Colon (tissue), 2 donors: ENCODE measurements at regions not wholly inside any gene's neighbourhood (a gene's known extent, or its start where the extent isn't known, plus 50 kb on each side); places are given as distances from the start of the nearest gene placed in this dataset.

ENCODE experiments used
- FAIRE-seq: peaks from 2 replicates; lab custom pipeline; 2012; peaks lifted over from hg19 to GRCh38; lab: Jason Lieb, UNC
- donor health status: control.
- donor health status: control.

- no peak for FAIRE-seq
These were observed 100.0 kb upstream of the PPP2R3A start for GRCh38 chr3:135865553-135865952.

GRCh38 chr3:135867911-135868310 lies 97.6 kb upstream of the PPP2R3A start:
- no peak for FAIRE-seq

- no peak for FAIRE-seq
These were observed 96.7 kb upstream of the PPP2R3A start for GRCh38 chr3:135868801-135869200.

GRCh38 chr3:135869439-135870105 lies 96.0 kb upstream of the PPP2R3A start:
- no peak for FAIRE-seq

- no peak for FAIRE-seq
These were observed 94.2 kb upstream of the PPP2R3A start for GRCh38 chr3:135871311-135871710.

- no peak for FAIRE-seq
These were observed 91.5 kb upstream of the PPP2R3A start for GRCh38 chr3:135874035-135874434.

GRCh38 chr3:135878501-135878900 lies 87.0 kb upstream of the PPP2R3A start:
- FAIRE-seq: no peak

GRCh38 chr3:135885885-135886284 lies 79.6 kb upstream of the PPP2R3A start:
- FAIRE-seq: no peak

GRCh38 chr3:135887220-135887619 lies 78.3 kb upstream of the PPP2R3A start:
- no peak for FAIRE-seq

GRCh38 chr3:135889443-135889842 lies 76.1 kb upstream of the PPP2R3A start:
- no peak for FAIRE-seq

GRCh38 chr3:135891121-135891520 lies 74.4 kb upstream of the PPP2R3A start:
- FAIRE-seq: no peak

- no peak for FAIRE-seq
These were observed 70.3 kb upstream of the PPP2R3A start for GRCh38 chr3:135895106-135895733.

GRCh38 chr3:135895734-135896121 lies 69.8 kb upstream of the PPP2R3A start:
- FAIRE-seq: no peak

GRCh38 chr3:135896613-135897012 lies 68.9 kb upstream of the PPP2R3A start:
- FAIRE-seq: no peak

- FAIRE-seq: no peak
These were observed 67.8 kb upstream of the PPP2R3A start for GRCh38 chr3:135897715-135898114.

GRCh38 chr3:135898774-135899173 lies 66.8 kb upstream of the PPP2R3A start:
- FAIRE-seq: no peak

- no peak for FAIRE-seq
These were observed 60.3 kb upstream of the PPP2R3A start for GRCh38 chr3:135905058-135905724.

- no peak for FAIRE-seq
These were observed 57.9 kb upstream of the PPP2R3A start for GRCh38 chr3:135907422-135908165.

GRCh38 chr3:135908225-135908624 lies 57.3 kb upstream of the PPP2R3A start:
- no peak for FAIRE-seq

GRCh38 chr3:135908737-135909136 lies 56.8 kb upstream of the PPP2R3A start:
- FAIRE-seq: no peak

GRCh38 chr3:135911110-135911509 lies 54.4 kb upstream of the PPP2R3A start:
- no peak for FAIRE-seq

- no peak for FAIRE-seq
These were observed 50.3 kb upstream of the PPP2R3A start for GRCh38 chr3:135915206-135915605.
